ENCODE measurements at regions not wholly inside any gene's neighbourhood (a gene's known extent, or its start where the extent isn't known, plus 50 kb on each side); places are given as distances from the start of the nearest gene placed in this dataset.

GRCh38 chr15:97597801-97598200 is 362.7 kb upstream of the ARRDC4 start:
- TF ChIP-seq CTCF (IDR thresholded peaks at IDR 0.05) (no peak), POLR2A (IDR thresholded peaks at IDR 0.05) (no peak)

Data from thyroid gland (tissue), 4 donors.